ENCODE measurements at regions not wholly inside any gene's neighbourhood (a gene's known extent, or its start where the extent isn't known, plus 50 kb on each side); places are given as distances from the start of the nearest gene placed in this dataset.

DNA sequence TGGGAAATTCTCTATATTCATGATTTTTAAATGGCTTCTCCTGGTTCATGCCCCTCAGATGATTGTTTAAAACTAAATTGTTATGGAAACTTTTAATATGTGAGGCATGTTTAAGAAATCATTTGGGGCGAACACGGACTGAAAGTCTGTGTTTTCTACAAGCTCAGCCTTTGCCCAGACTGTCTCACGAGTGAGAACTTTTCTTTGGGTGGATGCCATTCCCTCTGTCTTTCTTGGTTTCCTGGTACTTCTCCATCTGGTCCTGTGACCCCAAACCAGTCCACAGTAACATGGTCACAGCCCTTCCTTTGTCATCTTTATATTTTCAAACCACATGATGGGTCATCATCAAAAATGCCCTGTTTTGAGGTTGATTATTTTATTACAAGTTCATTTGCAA, 186.6 kb upstream of the GNPDA2 start:
- Histone ChIP-seq H3K9me3 (replicated peaks; ENCODE audit: control insufficient read depth, insufficient read depth, low read length) (no peaks in the 10 kb centered on the region), H3K27ac (ENCODE audit: control insufficient read depth, insufficient read depth) (no peak overlapping the region), H3K79me2 (ENCODE audit: control insufficient read depth, insufficient read depth, low read length) (no peaks in the 10 kb centered on the region), H3K4me2 (ENCODE audit: control insufficient read depth, insufficient read depth) (no peak overlapping the region), H3K27me3 (replicated peaks in 1 of 2; ENCODE audit: control insufficient read depth in 2 of 2, insufficient read depth in 2 of 2, low read length in 1 of 2) (no peaks in the 10 kb centered on the region), H3K4me1 (ENCODE audit: control insufficient read depth, insufficient read depth, low read length) (no peaks in the 10 kb centered on the region), H3K4me3 (no peak overlapping the region), H3K36me3 (ENCODE audit: control insufficient read depth in 2 of 2, insufficient read depth in 2 of 2, low read length in 1 of 2) (no peaks in the 10 kb centered on the region), H3K9ac (ENCODE audit: control insufficient read depth, insufficient read depth, low read length) (no peak overlapping the region), H2AFZ (ENCODE audit: control insufficient read depth, low read depth, low read length) (no peak overlapping the region), H4K20me1 (ENCODE audit: control insufficient read depth, insufficient read depth) (no peaks in the 10 kb centered on the region)
- WGBS (ENCODE audit: insufficient coverage, insufficient replicate concordance, low lambda C conversion rate, missing lambda C conversion rate) = 0% methylated on average over 3 of the region's 3 CpGs
- intact Hi-C loops (cut with micrococcal nuclease; ENCODE audit: unreplicated experiment) (no loop called here), in situ Hi-C loops (cut with MboI) (no loop called here)
- TF ChIP-seq LARP7 (IDR thresholded peaks at IDR 0.05) (no peak), REST (IDR thresholded peaks at IDR 0.05; ENCODE audit: low read depth, low read length) (no peak), RBBP5 (conservative IDR thresholded peaks at IDR 0.05) (no peak), SREBF2 (IDR thresholded peaks at IDR 0.05; ENCODE audit: low read length) (no peak), HDAC6 (IDR thresholded peaks at IDR 0.05; ENCODE audit: unreplicated experiment) (no peak), RFX5 (IDR thresholded peaks at IDR 0.05; ENCODE audit: low read depth, low read length) (no peak), KAT2A (conservative IDR thresholded peaks at IDR 0.05; ENCODE audit: control insufficient read depth, low read depth, low read length) (no peak), BRCA1 (IDR thresholded peaks at IDR 0.05; ENCODE audit: low read depth, low read length) (no peak), ZNF24 (IDR thresholded peaks at IDR 0.05) (no peak), EZH2 (IDR thresholded peaks at IDR 0.05; ENCODE audit: borderline replicate concordance, control insufficient read depth, low read depth, low read length) (no peak), ZSCAN29 (IDR thresholded peaks at IDR 0.05) (no peak), POLR2AphosphoS5 (IDR thresholded peaks at IDR 0.05; ENCODE audit: low read length) (no peak), JUNB (IDR thresholded peaks at IDR 0.05) (no peak), TARDBP (IDR thresholded peaks at IDR 0.05; ENCODE audit: borderline replicate concordance) (no peak), FOXK2 (IDR thresholded peaks at IDR 0.05) (no peak), ASH2L (IDR thresholded peaks at IDR 0.05; ENCODE audit: borderline replicate concordance, low read depth) (no peak)
- TF ChIP-seq, protein P1, sequence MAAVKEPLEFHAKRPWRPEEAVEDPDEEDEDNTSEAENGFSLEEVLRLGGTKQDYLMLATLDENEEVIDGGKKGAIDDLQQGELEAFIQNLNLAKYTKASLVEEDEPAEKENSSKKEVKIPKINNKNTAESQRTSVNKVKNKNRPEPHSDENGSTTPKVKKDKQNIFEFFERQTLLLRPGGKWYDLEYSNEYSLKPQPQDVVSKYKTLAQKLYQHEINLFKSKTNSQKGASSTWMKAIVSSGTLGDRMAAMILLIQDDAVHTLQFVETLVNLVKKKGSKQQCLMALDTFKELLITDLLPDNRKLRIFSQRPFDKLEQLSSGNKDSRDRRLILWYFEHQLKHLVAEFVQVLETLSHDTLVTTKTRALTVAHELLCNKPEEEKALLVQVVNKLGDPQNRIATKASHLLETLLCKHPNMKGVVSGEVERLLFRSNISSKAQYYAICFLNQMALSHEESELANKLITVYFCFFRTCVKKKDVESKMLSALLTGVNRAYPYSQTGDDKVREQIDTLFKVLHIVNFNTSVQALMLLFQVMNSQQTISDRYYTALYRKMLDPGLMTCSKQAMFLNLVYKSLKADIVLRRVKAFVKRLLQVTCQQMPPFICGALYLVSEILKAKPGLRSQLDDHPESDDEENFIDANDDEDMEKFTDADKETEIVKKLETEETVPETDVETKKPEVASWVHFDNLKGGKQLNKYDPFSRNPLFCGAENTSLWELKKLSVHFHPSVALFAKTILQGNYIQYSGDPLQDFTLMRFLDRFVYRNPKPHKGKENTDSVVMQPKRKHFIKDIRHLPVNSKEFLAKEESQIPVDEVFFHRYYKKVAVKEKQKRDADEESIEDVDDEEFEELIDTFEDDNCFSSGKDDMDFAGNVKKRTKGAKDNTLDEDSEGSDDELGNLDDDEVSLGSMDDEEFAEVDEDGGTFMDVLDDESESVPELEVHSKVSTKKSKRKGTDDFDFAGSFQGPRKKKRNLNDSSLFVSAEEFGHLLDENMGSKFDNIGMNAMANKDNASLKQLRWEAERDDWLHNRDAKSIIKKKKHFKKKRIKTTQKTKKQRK (IDR thresholded peaks at IDR 0.05; ENCODE audit: low read depth, low read length) = no peak
- ChIA-PET CTCF (interaction anchor here (1.1 kb wide), 1 partner anchor 16 kb away, joined by 3 read pairs; no protein-coding TSS in a partner anchor), POLR2A (no interaction called here), SMC1A (ENCODE audit: uncharacterized antibody, unreplicated experiment) (no interaction called here), RAD21 (ENCODE audit: unreplicated experiment) (no interaction called here)
- no peak for ATAC-seq
- BruUV-seq (replicated peaks) = no TSS peak
- no peak for FAIRE-seq
- no peak for DNase-seq (ENCODE audit: low read depth, low spot score)

All from GM12878 (cell line).